A673 (cell line): ENCODE measurements at regions not wholly inside any gene's neighbourhood (a gene's known extent, or its start where the extent isn't known, plus 50 kb on each side); places are given as distances from the start of the nearest gene placed in this dataset.

Experiments
- CTCF ChIP-seq: fragments of 300-800, 200-600 bp; sonication (generic); conservative IDR thresholded peaks from 2 replicates; pipeline ENCODE4 v1.5.1; 2017; ENCODE audit warnings: low read depth, mild to moderate bottlenecking, antibody characterized with exemption, low read length, moderate library complexity, mixed read lengths
- EZH2 ChIP-seq: fragments of 200-600 bp; sonication (generic); IDR thresholded peaks from 2 replicates; pipeline ENCODE4 v1.6.1; 2017; ENCODE audit warnings: borderline replicate concordance, low read depth, mild to moderate bottlenecking, mixed read lengths, antibody characterized with exemption, low read length; ENCODE audit not compliant: poor library complexity, severe bottlenecking

GRCh38 chr9:87097238-87097637, 149.9 kb upstream of the GAS1 start:
- TF ChIP-seq EZH2 (no peak), CTCF (no peak)
